B cell (primary cell): ENCODE measurements at regions not wholly inside any gene's neighbourhood (a gene's known extent, or its start where the extent isn't known, plus 50 kb on each side); places are given as distances from the start of the nearest gene placed in this dataset.

Experiments
- ATAC-seq: fragments of 200-7000 bp; cut with Tn5 transposase; one replicate; pipeline ENCODE4 v1.10.0; 2021; ENCODE audit warnings: low read depth, mild to moderate bottlenecking, moderate number of reproducible peaks, moderate library complexity
- CTCF ChIA-PET: fragments of 350-600 bp; sonication (Branson Sonifier 250); formaldehyde crosslinking; loops from one replicate; lab custom pipeline; 2021; ENCODE audit warnings: antibody characterized with exemption, inconsistent platforms; lab: Charles Lee
- POLR2A ChIA-PET: fragments of 350-600 bp; sonication (Branson Sonifier 250); formaldehyde crosslinking; loops from one replicate; lab custom pipeline; 2021; ENCODE audit warnings: antibody characterized with exemption; lab: Charles Lee
- DNase-seq: peaks from one replicate; pipeline ENCODE4 v3.0.0; 2013
- H2AFZ ChIP-seq: 2 replicates; pipeline ENCODE4 v1.6.1; 2012; ENCODE audit warnings: mild to moderate bottlenecking, low read depth, low read length; ENCODE audit not compliant: insufficient read depth, poor library complexity, severe bottlenecking
- H3K27ac ChIP-seq, 2 donors: 1 replicate in 1 of 2; 2 replicates in 1 of 2; pipeline ENCODE4 v1.5.1; 2012 to 2013; ENCODE audit warnings: low read length in 2 of 2, mild to moderate bottlenecking in 2 of 2, moderate library complexity in 1 of 2
- H3K27me3 ChIP-seq, 4 experiments: fragments of 200-600 bp in 1 of 4; sonication (generic) in 1 of 4; replicated peaks in 1 of 4; 1 replicate in 2 of 4; 2 replicates in 2 of 4; pipeline versions ENCODE4 v1.6.1 to v1.7.0; 2013 to 2016; ENCODE audit warnings: low read length in 3 of 4, mild to moderate bottlenecking in 2 of 4, mixed read lengths in 1 of 4, moderate library complexity in 1 of 4; ENCODE audit not compliant: insufficient read depth in 4 of 4, control insufficient read depth in 3 of 4; ENCODE audit errors: control extremely low read depth in 1 of 4
- H3K36me3 ChIP-seq, 2 experiments: replicated peaks in 1 of 2; 1 replicate in 1 of 2; 2 replicates in 1 of 2; pipeline versions ENCODE4 v1.6.1 to v1.7.1; 2013; ENCODE audit warnings: low read length in 1 of 2; ENCODE audit not compliant: insufficient read depth in 2 of 2, control insufficient read depth in 1 of 2; ENCODE audit errors: control extremely low read depth in 1 of 2, extremely low read depth in 1 of 2
- H3K4me1 ChIP-seq, 2 donors: fragments of 200-600 bp in 1 of 2; sonication (generic) in 1 of 2; 1 replicate in 1 of 2; 2 replicates in 1 of 2; pipeline versions ENCODE4 v1.5.1 to v1.6.1; 2013 to 2017; ENCODE audit warnings: low read length in 2 of 2; ENCODE audit not compliant: control insufficient read depth in 2 of 2, insufficient read depth in 2 of 2
- H3K4me2 ChIP-seq: replicated peaks from 2 replicates; pipeline ENCODE3; 2012; ENCODE audit warnings: mild to moderate bottlenecking, low read depth, low read length; ENCODE audit not compliant: poor library complexity, severe bottlenecking
- H3K4me3 ChIP-seq, 5 experiments: fragments of 200-600 bp in 1 of 5; sonication (generic) in 1 of 5; 1 replicate in 3 of 5; 2 replicates in 2 of 5; pipeline versions ENCODE4 v1.5.1 to v1.7.0; 2011 to 2016; ENCODE audit warnings: low read length in 4 of 5, mild to moderate bottlenecking in 4 of 5, low read depth in 2 of 5, control low read depth in 1 of 5, moderate library complexity in 1 of 5; ENCODE audit not compliant: insufficient read depth in 1 of 5; ENCODE audit errors: control extremely low read depth in 1 of 5, extremely low read depth in 1 of 5
- H3K79me2 ChIP-seq: fragments of 200-600 bp; sonication (generic); one replicate; pipeline ENCODE4 v1.6.0; 2016; ENCODE audit warnings: low read length; ENCODE audit not compliant: control insufficient read depth, insufficient read depth
- H3K9ac ChIP-seq: fragments of 200-600 bp; sonication (generic); 2 replicates; pipeline ENCODE4 v1.6.1; 2017; ENCODE audit warnings: mild to moderate bottlenecking, low read length, moderate library complexity
- H3K9me3 ChIP-seq, 3 donors: one replicate each; pipeline versions ENCODE4 v1.6.1 to v1.7.1; 2013; ENCODE audit warnings: low read length in 2 of 3; ENCODE audit not compliant: control insufficient read depth in 2 of 3, insufficient read depth in 1 of 3; ENCODE audit errors: control extremely low read depth in 1 of 3
- H4K20me1 ChIP-seq: 2 replicates; pipeline ENCODE4 v1.6.0; 2012; ENCODE audit warnings: mild to moderate bottlenecking, low read length; ENCODE audit not compliant: insufficient read depth, control insufficient read depth, poor library complexity, severe bottlenecking
- H3K27ac Mint-ChIP-seq: one replicate; pipeline ENCODE4 v1.8.0; 2021; ENCODE audit warnings: mixed read lengths
- H3K27me3 Mint-ChIP-seq: one replicate; pipeline ENCODE4 v1.8.0; 2021; ENCODE audit warnings: mixed read lengths
- H3K4me1 Mint-ChIP-seq: one replicate; pipeline ENCODE4 v1.8.0; 2021; ENCODE audit warnings: mixed read lengths
- H3K4me3 Mint-ChIP-seq: one replicate; pipeline ENCODE4 v1.8.0; 2021; ENCODE audit warnings: mixed read lengths
- H3K9me3 Mint-ChIP-seq: one replicate; pipeline ENCODE4 v1.8.0; 2022; ENCODE audit warnings: mixed read lengths; ENCODE audit not compliant: insufficient read depth
- EZH2 ChIP-seq: IDR thresholded peaks from 2 replicates; pipeline ENCODE4 v1.6.1; 2012; ENCODE audit warnings: borderline replicate concordance, low read depth, mild to moderate bottlenecking, moderate library complexity, low read length; ENCODE audit not compliant: insufficient read depth, poor library complexity, severe bottlenecking
- WGBS: methylation state at CpG from one replicate; pipeline ENCODE4 v1.1.5; 2013; ENCODE audit warnings: missing lambda C conversion rate; ENCODE audit not compliant: insufficient coverage; 5-methylcytosine and 5-hydroxymethylcytosine counted together
- intact Hi-C: fragments of 100-400 bp; cut with micrococcal nuclease; formaldehyde crosslinking; loops from one replicate; pipeline ENCODE4 v1.10.0; 2022
- TF ChIP-seq, protein P1 (sequence below): fragments of 200-600 bp; IDR thresholded peaks from one replicate; pipeline ENCODE4 v1.8.0; 2022; ENCODE audit warnings: antibody characterized with exemption, mild to moderate bottlenecking

DNA sequence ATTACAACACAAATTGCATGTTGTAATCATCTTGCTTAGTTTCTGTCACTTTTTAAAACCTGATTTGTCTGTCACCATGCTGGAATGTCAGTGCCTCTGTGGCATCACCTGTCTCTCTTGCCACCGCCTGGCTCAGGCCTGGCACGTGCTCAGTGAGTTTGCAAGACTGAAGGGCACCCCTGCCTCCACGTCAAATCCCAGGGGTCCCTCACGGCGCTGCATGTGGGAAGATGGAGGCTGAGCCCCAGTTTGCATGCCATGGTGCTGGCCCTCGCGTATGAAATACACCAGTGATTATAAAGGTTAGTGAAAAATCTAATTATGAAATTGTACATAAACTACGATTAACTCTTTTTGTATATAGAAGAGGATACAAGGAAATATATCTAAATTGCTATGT is 51.9 kb upstream of the VIPR2 start:
- peak overlapping the region; percentile 48 for H3K4me2 ChIP-seq
- H3K27me3 ChIP-seq, result no peaks in the 10 kb centered on the region
- H3K4me3 ChIP-seq, result no peak overlapping the region
- peaks cover 0 to 2% (median 0%) of the 10 kb centered on the region in 3 donors for H3K9me3 ChIP-seq
- peaks cover 7 to 10% of the 10 kb centered on the region in 2 donors for H3K4me1 ChIP-seq
- WGBS, result 87% methylated on average over 4 of the region's 8 CpGs
- H3K9ac ChIP-seq, result no peak overlapping the region
- Mint-ChIP-seq H3K27ac (no peak overlapping the region), H3K27me3 (no peaks in the 10 kb centered on the region), H3K4me3 (no peak overlapping the region), H3K4me1 (peaks cover 17% of the 10 kb centered on the region), H3K9me3 (no peaks in the 10 kb centered on the region)
- POLR2A ChIA-PET, result no interaction called here
- no peak overlapping the region for H3K27ac ChIP-seq
- intact Hi-C loops, result no loop called here
- ATAC-seq (no peak), DNase-seq (no peak)
- H3K79me2 ChIP-seq, result no peaks in the 10 kb centered on the region
- H3K36me3 ChIP-seq, result no peaks in the 10 kb centered on the region
- no peaks in the 10 kb centered on the region for H4K20me1 ChIP-seq
- no peak overlapping the region for H2AFZ ChIP-seq
- CTCF ChIA-PET, result no interaction called here
- TF ChIP-seq EZH2, result no peak
- TF ChIP-seq, protein P1, sequence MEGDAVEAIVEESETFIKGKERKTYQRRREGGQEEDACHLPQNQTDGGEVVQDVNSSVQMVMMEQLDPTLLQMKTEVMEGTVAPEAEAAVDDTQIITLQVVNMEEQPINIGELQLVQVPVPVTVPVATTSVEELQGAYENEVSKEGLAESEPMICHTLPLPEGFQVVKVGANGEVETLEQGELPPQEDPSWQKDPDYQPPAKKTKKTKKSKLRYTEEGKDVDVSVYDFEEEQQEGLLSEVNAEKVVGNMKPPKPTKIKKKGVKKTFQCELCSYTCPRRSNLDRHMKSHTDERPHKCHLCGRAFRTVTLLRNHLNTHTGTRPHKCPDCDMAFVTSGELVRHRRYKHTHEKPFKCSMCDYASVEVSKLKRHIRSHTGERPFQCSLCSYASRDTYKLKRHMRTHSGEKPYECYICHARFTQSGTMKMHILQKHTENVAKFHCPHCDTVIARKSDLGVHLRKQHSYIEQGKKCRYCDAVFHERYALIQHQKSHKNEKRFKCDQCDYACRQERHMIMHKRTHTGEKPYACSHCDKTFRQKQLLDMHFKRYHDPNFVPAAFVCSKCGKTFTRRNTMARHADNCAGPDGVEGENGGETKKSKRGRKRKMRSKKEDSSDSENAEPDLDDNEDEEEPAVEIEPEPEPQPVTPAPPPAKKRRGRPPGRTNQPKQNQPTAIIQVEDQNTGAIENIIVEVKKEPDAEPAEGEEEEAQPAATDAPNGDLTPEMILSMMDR, result no peak

DNA sequence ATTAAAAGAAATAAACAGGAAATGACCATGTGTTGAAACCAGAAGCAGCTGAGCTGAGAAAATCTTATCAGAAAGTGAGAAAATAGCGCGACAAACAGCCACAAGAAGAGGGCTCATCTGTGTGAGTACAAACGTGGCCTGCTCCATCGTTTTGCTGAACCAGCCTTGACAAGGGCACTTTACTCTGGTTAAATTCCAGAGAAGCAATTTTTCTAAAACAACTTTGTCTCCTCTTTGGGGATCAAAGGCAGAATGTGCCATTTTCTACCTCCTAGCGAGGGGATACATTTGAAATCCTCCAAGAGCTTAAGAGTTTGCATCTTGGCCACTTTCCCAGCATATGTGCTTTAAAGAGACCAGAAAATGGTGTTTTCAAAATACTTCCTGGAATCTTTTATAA is 51.3 kb upstream of the VIPR2 start:
- intact Hi-C loops, result no loop called here
- H3K27me3 ChIP-seq, result no peaks in the 10 kb centered on the region
- no peak overlapping the region for H3K9ac ChIP-seq
- POLR2A ChIA-PET, result no interaction called here
- H3K4me3 Mint-ChIP-seq, result no peak overlapping the region
- no peak overlapping the region for H3K27ac ChIP-seq
- WGBS, result 20% methylated on average over 5 of the region's 5 CpGs
- CTCF ChIA-PET, result no interaction called here
- DNase-seq, result no peak
- ATAC-seq, result no peak
- no peaks in the 10 kb centered on the region for H3K36me3 ChIP-seq
- H4K20me1 ChIP-seq, result no peaks in the 10 kb centered on the region
- H3K9me3 ChIP-seq, result peaks cover 0 to 4% (median 0%) of the 10 kb centered on the region in 3 donors
- H3K4me3 ChIP-seq, result no peak overlapping the region
- no peak overlapping the region for H3K27ac Mint-ChIP-seq
- no peaks in the 10 kb centered on the region for H3K79me2 ChIP-seq
- peaks cover 17% of the 10 kb centered on the region for H3K4me1 Mint-ChIP-seq
- no peaks in the 10 kb centered on the region for H3K27me3 Mint-ChIP-seq
- no peaks in the 10 kb centered on the region for H3K9me3 Mint-ChIP-seq
- H2AFZ ChIP-seq, result no peak overlapping the region
- no peak for TF ChIP-seq EZH2
- peaks cover 7 to 10% of the 10 kb centered on the region in 2 donors for H3K4me1 ChIP-seq
- H3K4me2 ChIP-seq, result no peak overlapping the region
